GM21515 (cell line): ENCODE measurements at regions not wholly inside any gene's neighbourhood (a gene's known extent, or its start where the extent isn't known, plus 50 kb on each side); places are given as distances from the start of the nearest gene placed in this dataset.

Experiments
- ATAC-seq: cut with Tn5 transposase; IDR thresholded peaks from one replicate; pipeline ENCODE4 v1.9.1; 2021; ENCODE audit not compliant: unreplicated experiment

- no peak for ATAC-seq
Measured at GRCh38 chr2:241924069-241924908, 54.8 kb downstream of the RTP5 start.

GRCh38 chr2:241924909-241925250, 55.4 kb downstream of the RTP5 start:
- ATAC-seq = no peak

GRCh38 chr2:241925277-241925676, 55.7 kb downstream of the RTP5 start:
- no peak for ATAC-seq

- no peak for ATAC-seq
Measured at GRCh38 chr2:241925821-241926441, 56.4 kb downstream of the RTP5 start.

- no peak for ATAC-seq
Measured at GRCh38 chr2:241926541-241927311, 57.2 kb downstream of the RTP5 start.

GRCh38 chr2:241929551-241930490, 60.3 kb downstream of the RTP5 start:
- ATAC-seq = no peak

GRCh38 chr2:241931084-241931975, 61.8 kb downstream of the RTP5 start:
- ATAC-seq = no peak

- no peak for ATAC-seq
Measured at GRCh38 chr2:241931976-241932898, 62.7 kb downstream of the RTP5 start.

GRCh38 chr2:241932899-241933178, 63.3 kb downstream of the RTP5 start:
- ATAC-seq = no peak

GRCh38 chr2:241933179-241933911, 63.8 kb downstream of the RTP5 start:
- ATAC-seq = no peak

- no peak for ATAC-seq
Measured at GRCh38 chr2:241935314-241935713, 65.8 kb downstream of the RTP5 start.

- no peak for ATAC-seq
Measured at GRCh38 chr2:241935774-241936173, 66.2 kb downstream of the RTP5 start.

GRCh38 chr2:241936457-241937133, 67.1 kb downstream of the RTP5 start:
- no peak for ATAC-seq

- ATAC-seq = no peak
Measured at GRCh38 chr2:241937297-241937696, 67.8 kb downstream of the RTP5 start.

GRCh38 chr2:241939541-241939940, 70.0 kb downstream of the RTP5 start:
- no peak for ATAC-seq

GRCh38 chr2:241940329-241940728, 70.8 kb downstream of the RTP5 start:
- no peak for ATAC-seq

GRCh38 chr2:241941691-241942301, 72.3 kb downstream of the RTP5 start:
- no peak for ATAC-seq
